ENCODE measurements at regions not wholly inside any gene's neighbourhood (a gene's known extent, or its start where the extent isn't known, plus 50 kb on each side); places are given as distances from the start of the nearest gene placed in this dataset.

DNA sequence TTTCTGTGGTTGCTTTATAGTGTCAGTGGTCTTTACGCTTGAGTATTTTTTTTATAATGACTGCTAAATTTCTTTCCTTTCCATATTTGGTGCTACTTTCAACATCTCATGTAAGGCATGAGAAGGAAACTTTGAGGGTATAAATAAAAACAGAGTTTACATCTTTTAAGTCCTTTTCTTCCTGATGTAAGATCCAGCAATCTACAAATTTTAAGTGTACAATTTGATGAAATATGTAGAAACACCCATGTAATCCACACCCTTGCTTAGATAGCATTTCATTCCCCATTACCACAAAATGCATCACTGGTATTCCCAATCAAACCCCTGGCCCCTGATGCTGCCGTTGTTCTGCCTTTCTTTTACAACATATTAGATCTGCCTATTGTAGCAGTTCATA lies 769.1 kb downstream of the CCDC85A start:
- H3K9me2 ChIP-seq (ENCODE audit: insufficient read depth): no peaks in the 10 kb centered on the region
- H3K9me3 ChIP-seq (ENCODE audit: low read depth): no peaks in the 10 kb centered on the region
- no peak for DNase-seq
- H3K36me3 ChIP-seq (ENCODE audit: low read depth): no peaks in the 10 kb centered on the region
- 18 to 29% methylated on average over 2 of the region's 2 CpGs for WGBS, 2 experiments (ENCODE audit: low coverage in 1 of 2, low lambda C conversion rate in 2 of 2, missing lambda C conversion rate in 2 of 2)
- no peak overlapping the region for H3K4me2 ChIP-seq (ENCODE audit: unreplicated experiment)
- no peaks in the 10 kb centered on the region for H3K27me3 ChIP-seq (replicated peaks; ENCODE audit: insufficient read depth)
- H2AFZ ChIP-seq: no peak overlapping the region
- no peaks in the 10 kb centered on the region for H4K20me1 ChIP-seq (ENCODE audit: insufficient read depth)
- H3K79me2 ChIP-seq (ENCODE audit: insufficient read depth): no peaks in the 10 kb centered on the region
- in situ Hi-C loops (cut with MboI): no loop called here
- no peak overlapping the region for H3K4me3 ChIP-seq
- H3K27ac ChIP-seq: no peak overlapping the region
- H3K9ac ChIP-seq: no peak overlapping the region
- no peaks in the 10 kb centered on the region for H3F3A ChIP-seq (ENCODE audit: insufficient read depth)
- TF ChIP-seq EZH2 (IDR thresholded peaks at IDR 0.05; ENCODE audit: insufficient read depth, poor library complexity, severe bottlenecking): no peak
- no peak for TF ChIP-seq EZH2phosphoT487 (IDR thresholded peaks at IDR 0.05; ENCODE audit: insufficient read depth, low read depth)
- H3K4me1 ChIP-seq (ENCODE audit: insufficient read depth): no peaks in the 10 kb centered on the region

GRCh38 chr2:56960581-56960980 lies 776.8 kb downstream of the CCDC85A start:
- H3K4me3 ChIP-seq: no peak overlapping the region
- no peaks in the 10 kb centered on the region for H3K9me2 ChIP-seq (ENCODE audit: insufficient read depth)
- H3K27ac ChIP-seq: no peak overlapping the region
- no peaks in the 10 kb centered on the region for H3K36me3 ChIP-seq (ENCODE audit: low read depth)
- no peak overlapping the region for H3K4me2 ChIP-seq (ENCODE audit: unreplicated experiment)
- H4K20me1 ChIP-seq (ENCODE audit: insufficient read depth): no peaks in the 10 kb centered on the region
- H3K27me3 ChIP-seq (replicated peaks; ENCODE audit: insufficient read depth): no peaks in the 10 kb centered on the region
- H3F3A ChIP-seq (ENCODE audit: insufficient read depth): no peaks in the 10 kb centered on the region
- DNase-seq: no peak
- WGBS, 2 experiments (ENCODE audit: low coverage in 1 of 2, low lambda C conversion rate in 2 of 2, missing lambda C conversion rate in 2 of 2): 13 to 20% methylated on average over 1 of the region's 1 CpG
- no peak overlapping the region for H2AFZ ChIP-seq
- in situ Hi-C loops (cut with MboI): no loop called here
- H3K9ac ChIP-seq: no peak overlapping the region
- no peaks in the 10 kb centered on the region for H3K9me3 ChIP-seq (ENCODE audit: low read depth)
- H3K4me1 ChIP-seq (ENCODE audit: insufficient read depth): no peaks in the 10 kb centered on the region
- H3K79me2 ChIP-seq (ENCODE audit: insufficient read depth): no peaks in the 10 kb centered on the region
- no peak for TF ChIP-seq EZH2phosphoT487 (IDR thresholded peaks at IDR 0.05; ENCODE audit: insufficient read depth, low read depth)
- TF ChIP-seq EZH2 (IDR thresholded peaks at IDR 0.05; ENCODE audit: insufficient read depth, poor library complexity, severe bottlenecking): no peak

DNA sequence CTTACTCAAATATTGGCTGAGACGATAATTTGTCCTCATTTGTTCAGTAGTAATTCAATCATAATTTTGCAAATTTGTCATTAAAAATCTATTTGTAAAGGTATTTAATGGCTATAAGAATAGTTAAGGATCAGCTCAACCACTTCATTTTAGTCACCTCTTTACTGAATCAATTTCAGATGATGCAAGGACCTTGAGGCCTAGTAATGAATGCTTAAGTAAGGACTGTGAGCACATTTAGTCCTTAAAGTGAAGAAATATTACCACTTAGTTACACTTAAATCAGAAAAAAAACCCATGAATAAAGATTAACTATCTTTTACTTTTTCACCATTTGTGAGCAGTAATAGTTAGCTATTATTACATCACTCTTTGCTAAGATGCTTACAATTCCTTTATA lies 778.9 kb downstream of the CCDC85A start:
- TF ChIP-seq EZH2phosphoT487 (IDR thresholded peaks at IDR 0.05; ENCODE audit: insufficient read depth, low read depth) (no peak), EZH2 (IDR thresholded peaks at IDR 0.05; ENCODE audit: insufficient read depth, poor library complexity, severe bottlenecking) (no peak)
- DNase-seq: no peak
- Histone ChIP-seq H3K9me2 (ENCODE audit: insufficient read depth) (no peaks in the 10 kb centered on the region), H3K79me2 (ENCODE audit: insufficient read depth) (no peaks in the 10 kb centered on the region), H3K4me2 (ENCODE audit: unreplicated experiment) (no peak overlapping the region), H4K20me1 (ENCODE audit: insufficient read depth) (no peaks in the 10 kb centered on the region), H2AFZ (no peak overlapping the region), H3F3A (ENCODE audit: insufficient read depth) (no peaks in the 10 kb centered on the region), H3K27ac (no peak overlapping the region), H3K4me3 (no peak overlapping the region), H3K4me1 (ENCODE audit: insufficient read depth) (no peaks in the 10 kb centered on the region), H3K27me3 (replicated peaks; ENCODE audit: insufficient read depth) (no peaks in the 10 kb centered on the region), H3K36me3 (ENCODE audit: low read depth) (no peaks in the 10 kb centered on the region), H3K9me3 (ENCODE audit: low read depth) (no peaks in the 10 kb centered on the region), H3K9ac (no peak overlapping the region)
- in situ Hi-C loops (cut with MboI): no loop called here
- WGBS, 2 experiments (ENCODE audit: low coverage in 1 of 2, low lambda C conversion rate in 2 of 2, missing lambda C conversion rate in 2 of 2): 25 to 38% methylated on average over 1 of the region's 1 CpG

DNA sequence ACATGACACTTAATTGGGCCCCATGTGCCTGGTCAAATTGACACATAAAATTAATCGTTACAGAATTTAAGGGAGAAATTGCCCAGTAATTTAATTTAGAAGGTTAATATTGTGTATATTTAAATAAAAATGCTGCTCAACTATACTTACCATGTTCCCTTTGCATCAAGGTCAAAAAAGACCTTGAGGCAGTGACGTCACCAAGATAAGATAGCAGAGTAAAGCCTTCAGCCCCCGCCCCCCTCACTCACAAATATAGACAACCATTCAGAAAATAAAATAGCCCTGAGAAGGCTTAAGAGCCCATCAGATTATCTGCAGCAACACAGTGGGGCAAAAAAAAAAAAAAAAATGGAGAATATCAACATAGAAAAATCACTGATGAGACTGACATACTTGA lies 785.7 kb downstream of the CCDC85A start:
- H3K36me3 ChIP-seq (ENCODE audit: low read depth): no peaks in the 10 kb centered on the region
- no peaks in the 10 kb centered on the region for H3F3A ChIP-seq (ENCODE audit: insufficient read depth)
- H3K4me3 ChIP-seq: no peak overlapping the region
- no peaks in the 10 kb centered on the region for H3K9me3 ChIP-seq (ENCODE audit: low read depth)
- H3K27ac ChIP-seq: no peak overlapping the region
- WGBS, 2 experiments (ENCODE audit: low coverage in 1 of 2, low lambda C conversion rate in 2 of 2, missing lambda C conversion rate in 2 of 2): 19 to 24% methylated on average over 3 of the region's 3 CpGs
- H3K4me2 ChIP-seq (ENCODE audit: unreplicated experiment): no peak overlapping the region
- no peaks in the 10 kb centered on the region for H3K79me2 ChIP-seq (ENCODE audit: insufficient read depth)
- H3K4me1 ChIP-seq (ENCODE audit: insufficient read depth): no peaks in the 10 kb centered on the region
- H4K20me1 ChIP-seq (ENCODE audit: insufficient read depth): no peaks in the 10 kb centered on the region
- no peaks in the 10 kb centered on the region for H3K27me3 ChIP-seq (replicated peaks; ENCODE audit: insufficient read depth)
- no peaks in the 10 kb centered on the region for H3K9me2 ChIP-seq (ENCODE audit: insufficient read depth)
- no peak overlapping the region for H3K9ac ChIP-seq
- no peak for DNase-seq
- no peak for TF ChIP-seq EZH2 (IDR thresholded peaks at IDR 0.05; ENCODE audit: insufficient read depth, poor library complexity, severe bottlenecking)
- no peak for TF ChIP-seq EZH2phosphoT487 (IDR thresholded peaks at IDR 0.05; ENCODE audit: insufficient read depth, low read depth)
- in situ Hi-C loops (cut with MboI): no loop called here
- H2AFZ ChIP-seq: no peak overlapping the region

DNA sequence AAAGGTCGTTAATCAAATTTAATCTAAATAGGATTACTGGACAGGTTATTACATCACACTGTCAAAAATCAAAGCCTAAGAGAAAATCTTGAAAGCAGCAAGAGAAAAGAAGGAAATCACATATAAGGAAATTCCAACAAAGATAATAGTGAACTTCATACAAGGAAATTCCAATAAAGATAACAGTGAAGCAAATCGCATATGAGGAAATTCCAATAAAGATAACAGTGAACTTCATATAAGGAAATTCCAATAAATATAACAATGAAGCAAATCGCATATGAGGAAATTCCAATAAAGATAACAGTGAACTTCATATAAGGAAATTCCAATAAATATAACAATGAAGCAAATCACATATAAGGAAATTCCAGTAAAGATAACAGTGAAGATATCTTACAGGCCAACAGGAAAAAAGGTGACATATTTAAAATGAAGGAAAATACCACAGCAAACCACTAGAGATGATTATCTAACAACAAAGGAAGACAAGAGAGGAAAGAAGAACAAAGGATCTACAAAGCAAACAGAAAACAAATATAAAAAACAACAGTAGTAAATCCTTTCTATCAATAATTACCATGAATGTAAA lies 787.7 kb downstream of the CCDC85A start:
- Histone ChIP-seq H3K9me2 (ENCODE audit: insufficient read depth) (no peaks in the 10 kb centered on the region), H3K27me3 (replicated peaks; ENCODE audit: insufficient read depth) (no peaks in the 10 kb centered on the region), H3F3A (ENCODE audit: insufficient read depth) (no peaks in the 10 kb centered on the region), H3K4me2 (ENCODE audit: unreplicated experiment) (no peak overlapping the region), H3K27ac (no peak overlapping the region), H3K79me2 (ENCODE audit: insufficient read depth) (no peaks in the 10 kb centered on the region), H3K4me3 (no peak overlapping the region), H2AFZ (no peak overlapping the region), H3K36me3 (ENCODE audit: low read depth) (no peaks in the 10 kb centered on the region), H3K4me1 (ENCODE audit: insufficient read depth) (no peaks in the 10 kb centered on the region), H3K9me3 (ENCODE audit: low read depth) (no peaks in the 10 kb centered on the region), H4K20me1 (ENCODE audit: insufficient read depth) (no peaks in the 10 kb centered on the region), H3K9ac (no peak overlapping the region)
- WGBS, 2 experiments (ENCODE audit: low coverage in 1 of 2, low lambda C conversion rate in 2 of 2, missing lambda C conversion rate in 2 of 2): 37 to 39% methylated on average over 3 of the region's 3 CpGs
- in situ Hi-C loops (cut with MboI): no loop called here
- TF ChIP-seq EZH2 (IDR thresholded peaks at IDR 0.05; ENCODE audit: insufficient read depth, poor library complexity, severe bottlenecking) (no peak), EZH2phosphoT487 (IDR thresholded peaks at IDR 0.05; ENCODE audit: insufficient read depth, low read depth) (no peak)
- no peak for DNase-seq

Measured in GM23248 (cell line).